CD8-positive, alpha-beta memory T cell (primary cell): ENCODE measurements at regions not wholly inside any gene's neighbourhood (a gene's known extent, or its start where the extent isn't known, plus 50 kb on each side); places are given as distances from the start of the nearest gene placed in this dataset.
"Not testable (repeated sequence)": the region's sequence is repeated elsewhere in the genome, so short reads cannot be mapped to it uniquely, and the experiment has no call there.

Source experiments
- CTCF ChIA-PET: fragments of 350-600 bp; sonication (Branson Sonifier 250); formaldehyde crosslinking; loops from one replicate; lab custom pipeline; 2021; ENCODE audit warnings: antibody characterized with exemption; lab: Charles Lee
- POLR2A ChIA-PET: fragments of 350-600 bp; sonication (Branson Sonifier 250); formaldehyde crosslinking; loops from one replicate; lab custom pipeline; 2021; ENCODE audit warnings: antibody characterized with exemption; lab: Charles Lee
- DNase-seq, 5 donors: peaks; one replicate each; pipeline versions ENCODE4 v3.0.0 to v3.0.0-alpha.2; 2020 to 2022; ENCODE audit warnings: mixed read lengths in 1 of 5
- H3K27ac ChIP-seq: one replicate; pipeline ENCODE4 v1.7.0; 2013; ENCODE audit warnings: low read depth, mild to moderate bottlenecking, low read length, moderate library complexity
- H3K27me3 ChIP-seq: 2 replicates; pipeline ENCODE4 v1.7.0; 2013; ENCODE audit warnings: low read length, mild to moderate bottlenecking; ENCODE audit not compliant: insufficient read depth, poor library complexity, severe bottlenecking
- H3K36me3 ChIP-seq: 2 replicates; pipeline ENCODE4 v1.7.0; 2013; ENCODE audit warnings: mild to moderate bottlenecking, low read length, moderate library complexity; ENCODE audit not compliant: insufficient read depth
- H3K4me1 ChIP-seq: 2 replicates; pipeline ENCODE4 v1.7.0; 2013; ENCODE audit warnings: mild to moderate bottlenecking, low read length, moderate library complexity; ENCODE audit not compliant: insufficient read depth
- H3K4me3 ChIP-seq: 2 replicates; pipeline ENCODE4 v1.7.0; 2013; ENCODE audit warnings: mild to moderate bottlenecking, low read length
- H3K9me3 ChIP-seq: 2 replicates; pipeline ENCODE4 v1.7.0; 2013; ENCODE audit warnings: mild to moderate bottlenecking, low read length
- H3K27ac Mint-ChIP-seq, 8 donors: one replicate each; pipeline ENCODE4 v1.8.0; 2020 to 2021; ENCODE audit warnings: mixed read lengths in 8 of 8, mild to moderate bottlenecking in 6 of 8, inconsistent platforms in 3 of 8, moderate library complexity in 3 of 8
- H3K27me3 Mint-ChIP-seq, 2 donors: one replicate each; pipeline ENCODE4 v1.8.0; 2020 to 2021; ENCODE audit warnings: mixed read lengths in 2 of 2, mild to moderate bottlenecking in 1 of 2, moderate library complexity in 1 of 2
- H3K36me3 Mint-ChIP-seq, 3 donors: one replicate each; pipeline ENCODE4 v1.8.0; 2020 to 2021; ENCODE audit warnings: mixed read lengths in 3 of 3, inconsistent platforms in 1 of 3, mild to moderate bottlenecking in 1 of 3
- H3K4me1 Mint-ChIP-seq, 3 donors: one replicate each; pipeline ENCODE4 v1.8.0; 2020 to 2021; ENCODE audit warnings: mixed read lengths in 3 of 3, inconsistent platforms in 1 of 3, mild to moderate bottlenecking in 1 of 3
- H3K4me3 Mint-ChIP-seq, 7 donors: one replicate each; pipeline ENCODE4 v1.8.0; 2020 to 2021; ENCODE audit warnings: mixed read lengths in 7 of 7, mild to moderate bottlenecking in 6 of 7, moderate library complexity in 4 of 7, inconsistent platforms in 2 of 7
- H3K9me3 Mint-ChIP-seq, 5 donors: one replicate each; pipeline ENCODE4 v1.8.0; 2020 to 2022; ENCODE audit warnings: mixed read lengths in 5 of 5, mild to moderate bottlenecking in 3 of 5, moderate library complexity in 2 of 5, inconsistent platforms in 1 of 5

DNA sequence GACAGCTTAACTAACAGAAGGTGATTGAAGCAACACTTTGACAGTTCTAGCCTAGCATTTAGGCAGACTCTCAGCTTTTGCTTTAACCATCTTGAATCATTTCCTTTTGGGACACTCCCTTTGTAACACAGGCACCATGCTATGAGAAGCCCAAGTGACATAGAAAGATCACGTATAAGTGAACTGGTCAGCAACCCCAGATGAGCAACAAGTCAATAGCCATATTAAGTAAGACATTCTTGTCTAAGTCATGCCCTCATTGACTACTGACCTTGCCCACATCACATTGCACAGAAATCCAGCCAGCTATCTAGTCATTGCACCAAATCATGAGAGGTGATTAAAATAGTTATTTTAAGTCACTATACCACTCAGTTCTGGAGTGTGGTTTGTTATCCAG lies 476.8 kb downstream of the TRHDE start:
- no peaks in the 10 kb centered on the region for H3K27me3 Mint-ChIP-seq
- no peaks in the 10 kb centered on the region for H3K4me1 Mint-ChIP-seq
- H3K4me3 ChIP-seq = no peak overlapping the region
- H3K36me3 Mint-ChIP-seq = no peaks in the 10 kb centered on the region
- CTCF ChIA-PET = no interaction called here
- peaks cover 2 to 22% (median 5%) of the 10 kb centered on the region in 5 donors for H3K9me3 Mint-ChIP-seq
- H3K27me3 ChIP-seq = no peaks in the 10 kb centered on the region
- H3K4me1 ChIP-seq = no peaks in the 10 kb centered on the region
- no peak overlapping the region for H3K27ac Mint-ChIP-seq
- H3K36me3 ChIP-seq = no peaks in the 10 kb centered on the region
- no peaks in the 10 kb centered on the region for H3K9me3 ChIP-seq
- DNase-seq = no peak
- POLR2A ChIA-PET = no interaction called here
- no peak overlapping the region for H3K27ac ChIP-seq
- no peak overlapping the region for H3K4me3 Mint-ChIP-seq

DNA sequence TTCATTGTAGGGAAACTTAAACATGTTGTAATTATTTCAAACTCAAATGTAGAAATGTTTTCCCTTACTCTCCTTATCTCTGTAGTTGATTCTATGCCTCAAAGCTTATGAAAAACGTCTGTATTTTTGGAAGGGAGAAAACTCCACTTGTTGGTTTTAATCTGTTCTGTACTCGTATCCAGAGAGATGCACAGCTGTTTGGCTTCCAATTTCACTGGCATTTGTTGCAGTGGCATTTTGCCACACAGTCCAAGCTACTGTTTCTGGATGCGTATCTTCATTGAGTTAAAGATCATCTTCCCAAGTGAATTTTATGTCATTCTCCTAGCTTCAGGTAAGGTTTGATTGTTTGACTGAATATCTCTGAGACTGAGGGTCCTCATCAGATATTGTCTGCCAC lies 481.4 kb downstream of the TRHDE start:
- H3K36me3 ChIP-seq = no peaks in the 10 kb centered on the region
- no peaks in the 10 kb centered on the region for H3K27me3 ChIP-seq
- no peaks in the 10 kb centered on the region for H3K4me1 ChIP-seq
- Mint-ChIP-seq H3K36me3 (no peaks in the 10 kb centered on the region), H3K4me1 (no peaks in the 10 kb centered on the region), H3K9me3 (peaks cover 3 to 12% (median 11%) of the 10 kb centered on the region in 5 donors), H3K27ac (no peak overlapping the region), H3K27me3 (no peaks in the 10 kb centered on the region), H3K4me3 (no peak overlapping the region)
- no peak overlapping the region for H3K27ac ChIP-seq
- POLR2A ChIA-PET = no interaction called here
- no peak for DNase-seq
- H3K9me3 ChIP-seq = no peaks in the 10 kb centered on the region
- H3K4me3 ChIP-seq = no peak overlapping the region
- CTCF ChIA-PET = no interaction called here

DNA sequence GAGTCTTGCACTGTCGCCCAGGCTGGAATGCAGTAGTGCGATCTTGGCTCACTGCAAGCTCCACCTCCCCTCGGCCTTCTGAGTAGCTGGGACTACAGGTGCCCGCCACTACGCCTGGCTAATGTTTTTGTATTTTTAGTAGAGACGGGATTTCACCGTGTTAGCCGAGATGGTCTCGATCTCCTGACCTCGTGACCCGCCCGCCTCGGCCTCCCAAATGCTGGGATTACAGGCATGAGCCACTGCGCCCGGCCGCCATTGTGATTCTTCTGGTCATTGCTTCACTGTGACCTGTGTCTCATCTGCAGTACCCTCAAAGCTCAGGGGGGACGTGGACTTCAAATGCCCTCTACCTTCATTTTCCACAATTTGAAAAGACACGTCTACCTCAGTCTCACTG lies 481.9 kb downstream of the TRHDE start:
- H3K27ac ChIP-seq, H3K4me1 Mint-ChIP-seq, H3K36me3 Mint-ChIP-seq, H3K4me3 ChIP-seq, H3K36me3 ChIP-seq, H3K27me3 Mint-ChIP-seq, DNase-seq, H3K27ac Mint-ChIP-seq, H3K9me3 ChIP-seq, POLR2A ChIA-PET, H3K27me3 ChIP-seq, H3K4me1 ChIP-seq, CTCF ChIA-PET, H3K4me3 Mint-ChIP-seq: not testable (repeated sequence)
- peaks cover 5 to 15% (median 11%) of the 10 kb centered on the region in 5 donors for H3K9me3 Mint-ChIP-seq

DNA sequence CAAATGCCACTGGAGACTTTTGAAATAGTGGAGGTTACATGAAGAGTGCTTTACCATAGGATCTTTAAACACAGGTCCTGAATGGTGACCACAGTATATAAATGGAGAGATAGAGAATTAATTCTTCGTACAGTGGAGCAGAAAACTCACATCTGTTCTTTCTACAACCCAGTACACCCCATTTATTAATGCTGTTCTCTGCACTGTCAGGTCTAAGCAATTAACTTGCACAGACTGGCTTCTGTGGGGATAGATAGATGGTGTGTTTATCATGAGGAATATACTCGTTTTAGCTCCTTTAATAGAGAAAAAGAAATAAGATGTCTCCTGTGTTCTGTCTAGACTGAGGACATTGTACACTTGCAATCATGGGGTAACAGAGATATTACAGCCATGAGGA lies 494.3 kb downstream of the TRHDE start:
- H3K36me3 ChIP-seq = no peaks in the 10 kb centered on the region
- no peaks in the 10 kb centered on the region for H3K27me3 Mint-ChIP-seq
- no peaks in the 10 kb centered on the region for H3K27me3 ChIP-seq
- H3K36me3 Mint-ChIP-seq = no peaks in the 10 kb centered on the region
- H3K27ac Mint-ChIP-seq = no peak overlapping the region
- ChIA-PET CTCF (no interaction called here), POLR2A (no interaction called here)
- H3K4me3 Mint-ChIP-seq = no peak overlapping the region
- no peak overlapping the region for H3K4me3 ChIP-seq
- no peaks in the 10 kb centered on the region for H3K4me1 Mint-ChIP-seq
- no peaks in the 10 kb centered on the region for H3K4me1 ChIP-seq
- no peak overlapping the region for H3K27ac ChIP-seq
- H3K9me3 ChIP-seq = no peaks in the 10 kb centered on the region
- no peak for DNase-seq
- H3K9me3 Mint-ChIP-seq = peaks cover 0 to 23% (median 5%) of the 10 kb centered on the region in 5 donors

DNA sequence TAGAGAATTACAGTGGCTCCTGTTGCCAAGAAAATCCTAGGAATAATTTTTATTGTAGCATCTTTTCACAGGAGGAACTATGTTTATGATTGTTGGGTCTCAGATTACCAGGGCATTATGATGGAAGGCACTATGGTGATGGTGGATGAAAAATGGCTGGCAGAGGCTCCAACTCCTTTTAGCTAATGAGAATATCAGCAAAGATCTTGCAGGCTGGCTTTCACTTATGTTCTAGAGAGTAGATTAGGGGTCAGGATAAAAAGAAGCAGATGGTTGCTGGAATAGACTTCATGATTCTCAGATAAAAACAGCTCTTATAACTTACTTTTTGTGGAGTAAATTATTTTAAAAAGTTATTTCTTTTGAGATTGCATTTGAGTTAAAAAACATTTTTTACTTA lies 501.9 kb downstream of the TRHDE start:
- Mint-ChIP-seq H3K36me3 (no peaks in the 10 kb centered on the region), H3K4me1 (no peaks in the 10 kb centered on the region), H3K9me3 (peaks cover 0 to 4% (median 0%) of the 10 kb centered on the region in 5 donors), H3K27ac (no peak overlapping the region), H3K27me3 (no peaks in the 10 kb centered on the region), H3K4me3 (no peak overlapping the region)
- H3K9me3 ChIP-seq = no peaks in the 10 kb centered on the region
- no peaks in the 10 kb centered on the region for H3K36me3 ChIP-seq
- no peak overlapping the region for H3K4me3 ChIP-seq
- no peaks in the 10 kb centered on the region for H3K4me1 ChIP-seq
- ChIA-PET POLR2A (no interaction called here), CTCF (no interaction called here)
- H3K27me3 ChIP-seq = no peaks in the 10 kb centered on the region
- no peak overlapping the region for H3K27ac ChIP-seq
- DNase-seq = no peak

DNA sequence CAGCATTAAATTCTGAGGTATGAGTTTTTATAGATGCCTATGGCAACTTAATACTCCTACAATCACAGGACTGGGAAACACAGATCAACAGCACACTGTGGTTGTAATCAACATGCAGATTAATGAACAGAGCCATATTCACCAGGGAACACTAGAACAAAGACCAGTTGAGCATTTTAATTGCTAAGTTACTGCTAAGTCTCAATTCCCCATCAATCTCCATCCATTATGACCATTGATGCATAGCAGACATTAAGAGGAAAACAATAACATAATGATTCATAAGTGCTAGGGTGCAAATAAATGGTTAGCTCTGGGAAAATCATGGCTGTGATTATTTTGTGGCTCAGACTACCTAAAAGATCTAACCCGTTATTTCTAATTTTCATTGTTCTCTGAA lies 505.6 kb downstream of the TRHDE start:
- H3K9me3 Mint-ChIP-seq = peaks cover 0 to 8% (median 0%) of the 10 kb centered on the region in 5 donors
- Histone ChIP-seq H3K27me3 (no peaks in the 10 kb centered on the region), H3K36me3 (no peaks in the 10 kb centered on the region), H3K4me3 (no peak overlapping the region), H3K9me3 (no peaks in the 10 kb centered on the region), H3K4me1 (no peaks in the 10 kb centered on the region), H3K27ac (no peak overlapping the region)
- H3K4me3 Mint-ChIP-seq = no peak overlapping the region
- POLR2A ChIA-PET = no interaction called here
- H3K4me1 Mint-ChIP-seq = no peaks in the 10 kb centered on the region
- H3K27ac Mint-ChIP-seq = no peak overlapping the region
- DNase-seq = no peak
- no peaks in the 10 kb centered on the region for H3K27me3 Mint-ChIP-seq
- CTCF ChIA-PET = no interaction called here
- H3K36me3 Mint-ChIP-seq = no peaks in the 10 kb centered on the region

DNA sequence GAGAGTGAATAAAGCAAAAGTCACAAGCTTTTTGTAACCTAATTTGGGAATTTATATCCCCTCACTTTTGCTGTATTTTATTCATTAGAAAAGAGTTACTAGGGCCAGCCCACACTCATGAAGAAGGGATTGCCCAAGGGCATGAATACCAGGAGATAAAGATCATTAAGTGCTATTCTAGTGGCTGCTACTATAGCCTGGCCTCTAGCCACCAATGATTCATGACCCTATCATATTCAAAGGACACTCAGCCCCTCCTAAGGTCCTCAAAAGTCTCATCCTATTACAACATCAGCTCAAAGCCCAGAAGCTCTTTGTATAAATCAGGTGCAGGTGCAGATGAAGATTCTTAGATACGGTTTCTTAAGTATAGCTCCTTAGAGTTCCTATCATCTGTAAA lies 518.1 kb downstream of the TRHDE start:
- ChIA-PET CTCF (no interaction called here), POLR2A (no interaction called here)
- Histone ChIP-seq H3K9me3 (no peaks in the 10 kb centered on the region), H3K4me3 (no peak overlapping the region), H3K4me1 (no peaks in the 10 kb centered on the region), H3K27me3 (no peaks in the 10 kb centered on the region), H3K36me3 (no peaks in the 10 kb centered on the region), H3K27ac (no peak overlapping the region)
- H3K27ac Mint-ChIP-seq = no peak overlapping the region
- no peak overlapping the region for H3K4me3 Mint-ChIP-seq
- peaks cover 0 to 6% (median 2%) of the 10 kb centered on the region in 5 donors for H3K9me3 Mint-ChIP-seq
- no peaks in the 10 kb centered on the region for H3K27me3 Mint-ChIP-seq
- H3K4me1 Mint-ChIP-seq = no peaks in the 10 kb centered on the region
- DNase-seq = no peak
- H3K36me3 Mint-ChIP-seq = no peaks in the 10 kb centered on the region

DNA sequence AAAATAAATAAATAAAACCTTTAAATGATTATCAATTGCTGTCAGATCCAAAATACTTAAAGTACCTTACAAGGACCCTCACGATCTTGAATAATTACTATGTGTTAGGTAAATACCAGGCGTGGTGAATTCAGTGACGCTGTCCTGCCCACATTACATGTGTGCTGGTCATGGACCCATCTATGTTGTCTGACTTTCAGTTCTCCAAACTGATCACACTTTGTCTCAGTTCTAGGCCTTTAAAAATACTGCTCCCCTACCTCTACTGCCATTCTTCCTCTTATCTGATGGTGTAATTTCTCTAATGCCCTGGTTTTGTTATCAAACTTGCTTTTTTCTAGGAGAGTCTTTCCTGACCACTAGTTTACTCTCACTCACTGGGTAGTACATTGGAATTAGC lies 520.7 kb downstream of the TRHDE start:
- no peaks in the 10 kb centered on the region for H3K36me3 Mint-ChIP-seq
- no peaks in the 10 kb centered on the region for H3K9me3 ChIP-seq
- POLR2A ChIA-PET = no interaction called here
- H3K9me3 Mint-ChIP-seq = peaks cover 3 to 23% (median 12%) of the 10 kb centered on the region in 5 donors
- CTCF ChIA-PET = no interaction called here
- no peaks in the 10 kb centered on the region for H3K27me3 ChIP-seq
- H3K4me3 Mint-ChIP-seq = no peak overlapping the region
- no peaks in the 10 kb centered on the region for H3K4me1 Mint-ChIP-seq
- no peak overlapping the region for H3K4me3 ChIP-seq
- no peaks in the 10 kb centered on the region for H3K4me1 ChIP-seq
- no peaks in the 10 kb centered on the region for H3K36me3 ChIP-seq
- no peak overlapping the region for H3K27ac ChIP-seq
- no peak for DNase-seq
- no peak overlapping the region for H3K27ac Mint-ChIP-seq
- no peaks in the 10 kb centered on the region for H3K27me3 Mint-ChIP-seq

DNA sequence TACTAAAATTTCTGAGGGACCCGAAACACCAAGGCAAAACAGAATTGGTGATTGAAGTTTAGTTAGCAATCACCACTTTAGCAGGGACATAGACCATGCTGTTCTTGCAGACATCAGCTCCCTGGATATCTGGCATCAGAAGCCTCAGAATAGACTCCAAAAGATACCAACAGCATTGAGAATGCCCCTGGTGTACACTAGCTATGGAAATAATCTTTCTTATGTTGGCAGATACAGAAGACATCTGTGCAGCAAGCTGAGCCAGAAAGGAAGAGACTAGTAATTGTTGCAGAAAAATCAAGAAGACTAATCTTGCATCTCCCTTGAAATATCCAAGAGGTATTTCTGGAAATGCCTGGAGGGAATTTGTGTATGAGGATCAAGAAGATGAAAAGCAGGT lies 521.6 kb downstream of the TRHDE start:
- Mint-ChIP-seq H3K4me3 (no peak overlapping the region), H3K4me1 (no peaks in the 10 kb centered on the region), H3K9me3 (peaks cover 3 to 23% (median 12%) of the 10 kb centered on the region in 5 donors), H3K27me3 (no peaks in the 10 kb centered on the region), H3K27ac (no peak overlapping the region), H3K36me3 (no peaks in the 10 kb centered on the region)
- no peak overlapping the region for H3K27ac ChIP-seq
- ChIA-PET CTCF (no interaction called here), POLR2A (no interaction called here)
- no peak for DNase-seq
- no peaks in the 10 kb centered on the region for H3K4me1 ChIP-seq
- no peaks in the 10 kb centered on the region for H3K27me3 ChIP-seq
- H3K4me3 ChIP-seq = no peak overlapping the region
- H3K36me3 ChIP-seq = no peaks in the 10 kb centered on the region
- H3K9me3 ChIP-seq = no peaks in the 10 kb centered on the region
